Gastrocnemius medialis (tissue), 4 donors: ENCODE measurements at regions not wholly inside any gene's neighbourhood (a gene's known extent, or its start where the extent isn't known, plus 50 kb on each side); places are given as distances from the start of the nearest gene placed in this dataset.

Experiments
- ATAC-seq, 2 donors: fragments of 150-250 bp; one replicate each; pipeline ENCODE4 v1.9.1; 2016
- DNase-seq, 2 donors: peaks; one replicate each; pipeline ENCODE4 v3.0.0-alpha.2; 2019
- H3K27ac ChIP-seq, 4 donors: fragments of 200-600 bp; sonication (generic); 1 replicate in 1 of 4; 2 replicates in 3 of 4; pipeline ENCODE4 v1.5.1; 2016 to 2018; ENCODE audit warnings: mild to moderate bottlenecking in 2 of 4, moderate library complexity in 1 of 4
- H3K27me3 ChIP-seq, 3 donors: fragments of 200-600 bp; sonication (generic) in 2 of 3; 1 replicate in 1 of 3; 2 replicates in 2 of 3; pipeline versions ENCODE4 v1.5.1 to v1.6.0; 2016 to 2019; ENCODE audit warnings: mild to moderate bottlenecking in 1 of 3, moderate library complexity in 1 of 3
- H3K36me3 ChIP-seq, 2 donors: fragments of 200-600 bp; sonication (generic) in 1 of 2; one replicate each; pipeline ENCODE4 v1.5.1; 2017 to 2018
- H3K4me1 ChIP-seq, 2 donors: fragments of 200-600 bp; sonication (generic) in 1 of 2; one replicate each; pipeline ENCODE4 v1.5.1; 2016 to 2017; ENCODE audit warnings: mild to moderate bottlenecking in 2 of 2
- H3K4me3 ChIP-seq, 4 donors: fragments of 200-600 bp; sonication (generic) in 3 of 4; 1 replicate in 1 of 4; 2 replicates in 3 of 4; pipeline ENCODE4 v1.5.1; 2016 to 2019; ENCODE audit warnings: mild to moderate bottlenecking in 2 of 4
- H3K9me3 ChIP-seq, 3 donors: fragments of 200-600 bp; sonication (generic) in 2 of 3; 1 replicate in 1 of 3; 2 replicates in 2 of 3; pipeline ENCODE4 v1.5.1; 2016 to 2019
- POLR2A ChIP-seq, 2 donors: fragments of 450-650 bp; IDR thresholded peaks; one replicate each; pipeline ENCODE4 v1.6.1; 2017; ENCODE audit warnings: antibody characterized with exemption in 2 of 2, mild to moderate bottlenecking in 2 of 2, moderate library complexity in 2 of 2
- in situ Hi-C, 4 donors: fragments of 200-750 bp; cut with MboI; loops; one replicate each; pipeline versions ENCODE4 v1.15.0 to v1.8.0; 2017; ENCODE audit warnings: low sequenced_read_pairs in 4 of 4
- intact Hi-C: fragments of 100-400 bp; cut with DNase I; formaldehyde crosslinking; loops from one replicate; pipeline ENCODE4 v1.15.1; 2023; ENCODE audit warnings: low total_unique reads
- TF ChIP-seq, protein P1 (sequence below), 5 experiments: fragments of 450-650 bp in 3 of 5; fragments of 200-600 bp in 2 of 5; sonication (generic) in 2 of 5; IDR thresholded peaks in 4 of 5; conservative IDR thresholded peaks in 1 of 5; 1 replicate in 4 of 5; 2 replicates in 1 of 5; pipeline ENCODE4 v1.5.1; 2016 to 2019; ENCODE audit warnings: antibody characterized with exemption in 5 of 5, mild to moderate bottlenecking in 3 of 5, moderate library complexity in 3 of 5

GRCh38 chr2:32887125-32887524 is 59.6 kb upstream of the LTBP1 start:
- no peak for ATAC-seq
- intact Hi-C loops: no loop called here
- no peaks in the 10 kb centered on the region for H3K27me3 ChIP-seq
- no peaks in the 10 kb centered on the region for H3K36me3 ChIP-seq
- no peak overlapping the region for H3K27ac ChIP-seq
- peaks cover 0 to 4% (median 0%) of the 10 kb centered on the region in 3 donors for H3K9me3 ChIP-seq
- H3K4me1 ChIP-seq: no peaks in the 10 kb centered on the region
- in situ Hi-C loops: no loop called here
- H3K4me3 ChIP-seq: no peak overlapping the region
- DNase-seq: no peak
- TF ChIP-seq, protein P1, sequence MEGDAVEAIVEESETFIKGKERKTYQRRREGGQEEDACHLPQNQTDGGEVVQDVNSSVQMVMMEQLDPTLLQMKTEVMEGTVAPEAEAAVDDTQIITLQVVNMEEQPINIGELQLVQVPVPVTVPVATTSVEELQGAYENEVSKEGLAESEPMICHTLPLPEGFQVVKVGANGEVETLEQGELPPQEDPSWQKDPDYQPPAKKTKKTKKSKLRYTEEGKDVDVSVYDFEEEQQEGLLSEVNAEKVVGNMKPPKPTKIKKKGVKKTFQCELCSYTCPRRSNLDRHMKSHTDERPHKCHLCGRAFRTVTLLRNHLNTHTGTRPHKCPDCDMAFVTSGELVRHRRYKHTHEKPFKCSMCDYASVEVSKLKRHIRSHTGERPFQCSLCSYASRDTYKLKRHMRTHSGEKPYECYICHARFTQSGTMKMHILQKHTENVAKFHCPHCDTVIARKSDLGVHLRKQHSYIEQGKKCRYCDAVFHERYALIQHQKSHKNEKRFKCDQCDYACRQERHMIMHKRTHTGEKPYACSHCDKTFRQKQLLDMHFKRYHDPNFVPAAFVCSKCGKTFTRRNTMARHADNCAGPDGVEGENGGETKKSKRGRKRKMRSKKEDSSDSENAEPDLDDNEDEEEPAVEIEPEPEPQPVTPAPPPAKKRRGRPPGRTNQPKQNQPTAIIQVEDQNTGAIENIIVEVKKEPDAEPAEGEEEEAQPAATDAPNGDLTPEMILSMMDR (IDR thresholded peaks at IDR 0.05 in 4 of 5, conservative IDR thresholded peaks at IDR 0.05 in 1 of 5): no peak
- no peak for TF ChIP-seq POLR2A (IDR thresholded peaks at IDR 0.05)

- no peak for DNase-seq
- intact Hi-C loops (no loop called here), in situ Hi-C loops (no loop called here)
- H3K27ac ChIP-seq: no peak overlapping the region
- H3K27me3 ChIP-seq: no peaks in the 10 kb centered on the region
- no peaks in the 10 kb centered on the region for H3K36me3 ChIP-seq
- no peaks in the 10 kb centered on the region for H3K4me1 ChIP-seq
- peaks cover 0 to 3% (median 0%) of the 10 kb centered on the region in 3 donors for H3K9me3 ChIP-seq
- TF ChIP-seq, protein P1 (IDR thresholded peaks at IDR 0.05 in 4 of 5, conservative IDR thresholded peaks at IDR 0.05 in 1 of 5): no peak
- TF ChIP-seq POLR2A (IDR thresholded peaks at IDR 0.05): no peak
- H3K4me3 ChIP-seq: no peak overlapping the region
- ATAC-seq: no peak
Observed at GRCh38 chr2:32894119-32894728, 52.5 kb upstream of the LTBP1 start.

- no peak for ATAC-seq
- no peaks in the 10 kb centered on the region for H3K27me3 ChIP-seq
- H3K36me3 ChIP-seq: no peaks in the 10 kb centered on the region
- in situ Hi-C loops: no loop called here
- TF ChIP-seq POLR2A (IDR thresholded peaks at IDR 0.05): no peak
- TF ChIP-seq, protein P1 (IDR thresholded peaks at IDR 0.05 in 4 of 5, conservative IDR thresholded peaks at IDR 0.05 in 1 of 5): no peak
- no peaks in the 10 kb centered on the region for H3K4me1 ChIP-seq
- peaks cover 0 to 3% (median 0%) of the 10 kb centered on the region in 3 donors for H3K9me3 ChIP-seq
- H3K27ac ChIP-seq: no peak overlapping the region
- no peak overlapping the region for H3K4me3 ChIP-seq
- intact Hi-C loops: no loop called here
- no peak for DNase-seq
Observed at GRCh38 chr2:32895424-32895823, 51.3 kb upstream of the LTBP1 start.
